PFSK-1 (cell line): ENCODE measurements at regions not wholly inside any gene's neighbourhood (a gene's known extent, or its start where the extent isn't known, plus 50 kb on each side); places are given as distances from the start of the nearest gene placed in this dataset.

ENCODE experiments used
- POLR2AphosphoS5 ChIP-seq: IDR thresholded peaks from 2 replicates; pipeline ENCODE4 v1.6.1; 2012; ENCODE audit warnings: low read depth, mild to moderate bottlenecking, control low read depth, low read length, moderate library complexity
- TF ChIP-seq, protein P1 (sequence below), 2 experiments: IDR thresholded peaks; 2 replicates each; pipeline versions ENCODE4 v1.6.1 to v1.8.0; 2011 to 2012; ENCODE audit warnings: low read depth in 2 of 2, low read length in 2 of 2, control low read depth in 1 of 2, inconsistent platforms in 1 of 2, mild to moderate bottlenecking in 1 of 2, moderate library complexity in 1 of 2; ENCODE audit not compliant: insufficient read depth in 1 of 2

DNA sequence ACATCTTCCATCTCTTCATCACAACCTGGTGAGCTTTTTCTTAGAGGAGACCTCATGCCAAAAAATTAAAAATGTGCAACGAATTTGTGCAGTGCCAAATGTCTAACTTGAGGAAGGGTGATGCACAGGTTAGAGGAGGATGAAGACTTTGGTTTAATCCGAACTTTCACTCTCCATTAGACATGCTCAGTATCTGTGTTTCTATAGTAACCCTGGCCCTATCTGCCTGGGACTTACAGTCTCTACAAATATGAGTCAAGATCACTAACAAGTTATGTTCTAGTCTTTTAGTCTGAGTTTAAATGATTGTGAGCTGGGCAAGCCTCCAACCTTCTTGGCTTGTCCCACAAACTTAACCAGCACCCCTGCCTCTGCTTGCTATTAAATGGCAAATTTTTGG lies 377.0 kb downstream of the BMP2 start:
- no peak for TF ChIP-seq POLR2AphosphoS5
- TF ChIP-seq, protein P1, sequence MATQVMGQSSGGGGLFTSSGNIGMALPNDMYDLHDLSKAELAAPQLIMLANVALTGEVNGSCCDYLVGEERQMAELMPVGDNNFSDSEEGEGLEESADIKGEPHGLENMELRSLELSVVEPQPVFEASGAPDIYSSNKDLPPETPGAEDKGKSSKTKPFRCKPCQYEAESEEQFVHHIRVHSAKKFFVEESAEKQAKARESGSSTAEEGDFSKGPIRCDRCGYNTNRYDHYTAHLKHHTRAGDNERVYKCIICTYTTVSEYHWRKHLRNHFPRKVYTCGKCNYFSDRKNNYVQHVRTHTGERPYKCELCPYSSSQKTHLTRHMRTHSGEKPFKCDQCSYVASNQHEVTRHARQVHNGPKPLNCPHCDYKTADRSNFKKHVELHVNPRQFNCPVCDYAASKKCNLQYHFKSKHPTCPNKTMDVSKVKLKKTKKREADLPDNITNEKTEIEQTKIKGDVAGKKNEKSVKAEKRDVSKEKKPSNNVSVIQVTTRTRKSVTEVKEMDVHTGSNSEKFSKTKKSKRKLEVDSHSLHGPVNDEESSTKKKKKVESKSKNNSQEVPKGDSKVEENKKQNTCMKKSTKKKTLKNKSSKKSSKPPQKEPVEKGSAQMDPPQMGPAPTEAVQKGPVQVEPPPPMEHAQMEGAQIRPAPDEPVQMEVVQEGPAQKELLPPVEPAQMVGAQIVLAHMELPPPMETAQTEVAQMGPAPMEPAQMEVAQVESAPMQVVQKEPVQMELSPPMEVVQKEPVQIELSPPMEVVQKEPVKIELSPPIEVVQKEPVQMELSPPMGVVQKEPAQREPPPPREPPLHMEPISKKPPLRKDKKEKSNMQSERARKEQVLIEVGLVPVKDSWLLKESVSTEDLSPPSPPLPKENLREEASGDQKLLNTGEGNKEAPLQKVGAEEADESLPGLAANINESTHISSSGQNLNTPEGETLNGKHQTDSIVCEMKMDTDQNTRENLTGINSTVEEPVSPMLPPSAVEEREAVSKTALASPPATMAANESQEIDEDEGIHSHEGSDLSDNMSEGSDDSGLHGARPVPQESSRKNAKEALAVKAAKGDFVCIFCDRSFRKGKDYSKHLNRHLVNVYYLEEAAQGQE (IDR thresholded peaks at IDR 0.05; ENCODE audit: insufficient read depth in 1 of 2, low read depth in 2 of 2, low read length in 2 of 2) = no peak
